ENCODE measurements at regions not wholly inside any gene's neighbourhood (a gene's known extent, or its start where the extent isn't known, plus 50 kb on each side); places are given as distances from the start of the nearest gene placed in this dataset.

- H3K4me1 ChIP-seq (ENCODE audit: control insufficient read depth in 1 of 2, low read depth in 2 of 2) = peaks cover 0 to 2% of the 10 kb centered on the region in 2 donors
- H3K9me3 ChIP-seq = no peaks in the 10 kb centered on the region
- H3K36me3 ChIP-seq = no peaks in the 10 kb centered on the region
- no peak for TF ChIP-seq CTCF (IDR thresholded peaks at IDR 0.05)
- DNase-seq (ENCODE audit: low spot score) (no peak), ATAC-seq (ENCODE audit: insufficient number of reproducible peaks, low FRiP score, low read depth) (no peak)
- H3K4me3 ChIP-seq = no peak overlapping the region
- H3K27ac ChIP-seq = no peak overlapping the region
- no peaks in the 10 kb centered on the region for H3K27me3 ChIP-seq (replicated peaks; ENCODE audit: insufficient read depth)
Measured at GRCh38 chr2:160837416-160837815, 322.8 kb upstream of the TANK start.

GRCh38 chr2:160838147-160838546 lies 322.1 kb upstream of the TANK start:
- Histone ChIP-seq H3K27me3 (replicated peaks; ENCODE audit: insufficient read depth) (no peaks in the 10 kb centered on the region), H3K9me3 (no peaks in the 10 kb centered on the region), H3K27ac (no peak overlapping the region), H3K4me3 (no peak overlapping the region), H3K36me3 (no peaks in the 10 kb centered on the region), H3K4me1 (ENCODE audit: control insufficient read depth in 1 of 2, low read depth in 2 of 2) (peaks cover 0 to 2% of the 10 kb centered on the region in 2 donors)
- ATAC-seq (ENCODE audit: insufficient number of reproducible peaks, low FRiP score, low read depth) = no peak
- no peak for DNase-seq (ENCODE audit: low spot score)
- no peak for TF ChIP-seq CTCF (IDR thresholded peaks at IDR 0.05)

- DNase-seq (ENCODE audit: low spot score) = no peak
- peaks cover 0 to 2% of the 10 kb centered on the region in 2 donors for H3K4me1 ChIP-seq (ENCODE audit: control insufficient read depth in 1 of 2, low read depth in 2 of 2)
- peaks cover 5% of the 10 kb centered on the region for H3K9me3 ChIP-seq
- ATAC-seq (ENCODE audit: insufficient number of reproducible peaks, low FRiP score, low read depth) = no peak
- H3K27ac ChIP-seq = no peak overlapping the region
- H3K4me3 ChIP-seq = no peak overlapping the region
- no peaks in the 10 kb centered on the region for H3K36me3 ChIP-seq
- no peaks in the 10 kb centered on the region for H3K27me3 ChIP-seq (replicated peaks; ENCODE audit: insufficient read depth)
- no peak for TF ChIP-seq CTCF (IDR thresholded peaks at IDR 0.05)
Measured at GRCh38 chr2:160838691-160839090, 321.5 kb upstream of the TANK start.

- no peaks in the 10 kb centered on the region for H3K4me1 ChIP-seq (ENCODE audit: control insufficient read depth in 1 of 2, low read depth in 2 of 2)
- no peak for TF ChIP-seq CTCF (IDR thresholded peaks at IDR 0.05)
- H3K36me3 ChIP-seq = no peaks in the 10 kb centered on the region
- ATAC-seq (ENCODE audit: insufficient number of reproducible peaks, low FRiP score, low read depth) = no peak
- peaks cover 16% of the 10 kb centered on the region for H3K9me3 ChIP-seq
- no peak for DNase-seq (ENCODE audit: low spot score)
- no peaks in the 10 kb centered on the region for H3K27me3 ChIP-seq (replicated peaks; ENCODE audit: insufficient read depth)
- no peak overlapping the region for H3K4me3 ChIP-seq
- H3K27ac ChIP-seq = no peak overlapping the region
Measured at GRCh38 chr2:160842286-160842685, 317.9 kb upstream of the TANK start.

GRCh38 chr2:160859096-160859495 lies 301.1 kb upstream of the TANK start:
- no peak for DNase-seq (ENCODE audit: low spot score)
- no peak for TF ChIP-seq CTCF (IDR thresholded peaks at IDR 0.05)
- Histone ChIP-seq H3K9me3 (no peaks in the 10 kb centered on the region), H3K36me3 (no peaks in the 10 kb centered on the region), H3K27me3 (replicated peaks; ENCODE audit: insufficient read depth) (no peaks in the 10 kb centered on the region), H3K4me1 (ENCODE audit: control insufficient read depth in 1 of 2, low read depth in 2 of 2) (no peaks in the 10 kb centered on the region), H3K27ac (no peak overlapping the region), H3K4me3 (no peak overlapping the region)
- ATAC-seq (ENCODE audit: insufficient number of reproducible peaks, low FRiP score, low read depth) = no peak
